Nephron (organoid): ENCODE measurements at regions not wholly inside any gene's neighbourhood (a gene's known extent, or its start where the extent isn't known, plus 50 kb on each side); places are given as distances from the start of the nearest gene placed in this dataset.

ENCODE experiments used
- H3K27ac Mint-ChIP-seq, 3 experiments: 2 replicates each; pipeline ENCODE4 v1.8.0; 2020; ENCODE audit warnings: mixed read lengths in 3 of 3, mild to moderate bottlenecking in 2 of 3, moderate library complexity in 1 of 3
- H3K27me3 Mint-ChIP-seq: 2 replicates; pipeline ENCODE4 v1.8.0; 2021; ENCODE audit warnings: low read depth, mild to moderate bottlenecking, moderate library complexity, mixed read lengths
- H3K36me3 Mint-ChIP-seq: 2 replicates; pipeline ENCODE4 v1.8.0; 2020; ENCODE audit warnings: low read depth, mixed read lengths
- H3K4me1 Mint-ChIP-seq: 2 replicates; pipeline ENCODE4 v1.8.0; 2020; ENCODE audit warnings: mixed read lengths
- H3K4me3 Mint-ChIP-seq, 3 experiments: 2 replicates each; pipeline ENCODE4 v1.8.0; 2020; ENCODE audit warnings: mild to moderate bottlenecking in 3 of 3, mixed read lengths in 3 of 3, moderate library complexity in 2 of 3
- H3K9me3 Mint-ChIP-seq: 2 replicates; pipeline ENCODE4 v1.8.0; 2020; ENCODE audit warnings: mixed read lengths
- TF ChIP-seq, protein P1 (sequence below), 3 experiments: fragments of 200-600 bp; sonication (generic); IDR thresholded peaks; one replicate each; pipeline ENCODE4 v1.5.0; 2021; ENCODE audit warnings: antibody characterized with exemption in 3 of 3; ENCODE audit not compliant: unreplicated experiment in 3 of 3

DNA sequence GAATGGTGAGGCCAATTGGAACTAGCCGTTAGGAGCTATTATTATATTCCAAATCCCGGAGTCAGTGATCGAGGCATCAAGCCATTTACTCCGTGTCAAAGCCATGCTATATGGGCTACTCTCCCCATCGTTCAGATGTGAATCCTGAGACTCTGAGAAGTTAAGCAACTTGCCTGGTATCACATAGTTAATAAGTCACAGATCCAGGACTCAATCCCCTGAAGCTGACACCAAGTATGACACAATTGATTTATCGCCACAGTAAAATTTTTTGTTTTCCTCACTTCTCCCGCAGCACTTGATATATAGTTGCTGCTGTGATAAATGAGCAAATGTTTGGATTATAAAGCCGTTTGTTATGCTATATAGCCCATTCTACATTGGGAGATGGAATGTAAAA is 50.8 kb upstream of the TSHZ2 start:
- Mint-ChIP-seq H3K36me3 (no peaks in the 10 kb centered on the region), H3K4me1 (peaks cover 17% of the 10 kb centered on the region), H3K4me3 (no peak overlapping the region), H3K27me3 (peaks cover 6% of the 10 kb centered on the region), H3K9me3 (peaks cover 1% of the 10 kb centered on the region), H3K27ac (no peak overlapping the region)
- TF ChIP-seq, protein P1, sequence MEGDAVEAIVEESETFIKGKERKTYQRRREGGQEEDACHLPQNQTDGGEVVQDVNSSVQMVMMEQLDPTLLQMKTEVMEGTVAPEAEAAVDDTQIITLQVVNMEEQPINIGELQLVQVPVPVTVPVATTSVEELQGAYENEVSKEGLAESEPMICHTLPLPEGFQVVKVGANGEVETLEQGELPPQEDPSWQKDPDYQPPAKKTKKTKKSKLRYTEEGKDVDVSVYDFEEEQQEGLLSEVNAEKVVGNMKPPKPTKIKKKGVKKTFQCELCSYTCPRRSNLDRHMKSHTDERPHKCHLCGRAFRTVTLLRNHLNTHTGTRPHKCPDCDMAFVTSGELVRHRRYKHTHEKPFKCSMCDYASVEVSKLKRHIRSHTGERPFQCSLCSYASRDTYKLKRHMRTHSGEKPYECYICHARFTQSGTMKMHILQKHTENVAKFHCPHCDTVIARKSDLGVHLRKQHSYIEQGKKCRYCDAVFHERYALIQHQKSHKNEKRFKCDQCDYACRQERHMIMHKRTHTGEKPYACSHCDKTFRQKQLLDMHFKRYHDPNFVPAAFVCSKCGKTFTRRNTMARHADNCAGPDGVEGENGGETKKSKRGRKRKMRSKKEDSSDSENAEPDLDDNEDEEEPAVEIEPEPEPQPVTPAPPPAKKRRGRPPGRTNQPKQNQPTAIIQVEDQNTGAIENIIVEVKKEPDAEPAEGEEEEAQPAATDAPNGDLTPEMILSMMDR (IDR thresholded peaks at IDR 0.05; ENCODE audit: unreplicated experiment in 3 of 3) = no peak

DNA sequence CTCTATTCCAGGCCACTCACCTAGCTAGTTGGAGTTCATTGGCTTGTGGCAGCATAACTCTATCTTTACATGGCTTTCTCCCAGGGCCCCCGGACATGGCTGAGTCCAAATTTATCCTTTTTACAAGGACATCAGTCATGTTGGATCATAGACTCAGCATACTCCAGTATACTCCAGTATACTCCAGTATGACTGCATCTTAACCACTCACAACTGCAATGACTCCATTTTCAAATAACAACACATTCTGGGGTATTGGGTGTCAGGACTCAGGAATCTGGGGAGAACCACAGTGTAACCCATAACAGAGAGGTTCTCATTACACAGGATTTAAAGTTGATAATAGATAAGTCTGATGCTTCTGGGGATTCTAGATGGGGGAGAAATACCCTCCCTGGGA is 53.8 kb upstream of the TSHZ2 start:
- peaks cover 13% of the 10 kb centered on the region for H3K9me3 Mint-ChIP-seq
- no peak overlapping the region for H3K27ac Mint-ChIP-seq
- peaks cover 9% of the 10 kb centered on the region for H3K4me1 Mint-ChIP-seq
- peaks cover 6% of the 10 kb centered on the region for H3K27me3 Mint-ChIP-seq
- H3K4me3 Mint-ChIP-seq = no peak overlapping the region
- H3K36me3 Mint-ChIP-seq = peaks cover 4% of the 10 kb centered on the region
- TF ChIP-seq, protein P1 (IDR thresholded peaks at IDR 0.05; ENCODE audit: unreplicated experiment in 3 of 3) = no peak

DNA sequence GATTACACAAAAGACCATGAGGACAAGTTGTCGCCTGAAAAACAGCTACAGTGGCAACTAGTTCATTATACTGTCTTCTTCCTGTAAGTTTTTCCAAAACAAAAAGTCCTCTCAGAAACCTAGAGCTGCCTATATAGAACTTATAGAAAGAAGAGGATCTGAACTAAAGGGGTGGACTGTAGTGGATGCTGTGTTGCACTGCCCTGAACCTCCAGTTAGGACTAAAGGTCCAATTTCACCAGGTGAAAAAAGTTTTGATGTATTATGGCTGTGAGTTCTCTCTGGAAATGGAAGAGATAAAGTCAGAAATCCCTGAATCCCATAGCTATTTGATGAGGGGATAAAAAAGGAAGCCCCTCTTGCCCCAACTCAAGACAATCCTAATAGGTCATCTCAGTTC is 56.6 kb upstream of the TSHZ2 start:
- no peak overlapping the region for H3K27ac Mint-ChIP-seq
- H3K4me3 Mint-ChIP-seq = no peak overlapping the region
- peaks cover 6% of the 10 kb centered on the region for H3K27me3 Mint-ChIP-seq
- H3K9me3 Mint-ChIP-seq = peaks cover 13% of the 10 kb centered on the region
- TF ChIP-seq, protein P1 (IDR thresholded peaks at IDR 0.05; ENCODE audit: unreplicated experiment in 3 of 3) = no peak
- H3K4me1 Mint-ChIP-seq = peaks cover 7% of the 10 kb centered on the region
- H3K36me3 Mint-ChIP-seq = peaks cover 4% of the 10 kb centered on the region

DNA sequence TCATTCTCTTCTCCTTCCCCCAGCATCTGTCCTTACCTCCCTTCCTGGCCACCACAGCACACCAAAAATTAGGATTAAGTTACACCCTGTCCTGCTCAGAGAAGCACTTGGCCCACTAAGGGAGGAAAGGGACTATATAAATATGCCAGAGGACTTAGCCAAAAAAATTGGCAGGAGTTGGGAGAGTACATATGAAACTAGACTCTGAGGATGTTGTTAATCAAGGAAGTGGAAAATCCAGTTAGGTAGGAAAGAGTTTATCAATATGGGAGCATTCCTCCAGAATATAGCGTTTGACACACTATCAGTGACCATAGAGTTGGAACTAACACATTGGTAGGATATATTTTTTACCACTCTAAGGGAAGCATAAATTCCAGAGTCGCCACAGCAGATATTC is 57.3 kb upstream of the TSHZ2 start:
- TF ChIP-seq, protein P1 (IDR thresholded peaks at IDR 0.05; ENCODE audit: unreplicated experiment in 3 of 3) = no peak
- peaks cover 4% of the 10 kb centered on the region for H3K36me3 Mint-ChIP-seq
- H3K27me3 Mint-ChIP-seq = peaks cover 6% of the 10 kb centered on the region
- peaks cover 7% of the 10 kb centered on the region for H3K4me1 Mint-ChIP-seq
- H3K27ac Mint-ChIP-seq = no peak overlapping the region
- H3K9me3 Mint-ChIP-seq = peaks cover 13% of the 10 kb centered on the region
- no peak overlapping the region for H3K4me3 Mint-ChIP-seq

DNA sequence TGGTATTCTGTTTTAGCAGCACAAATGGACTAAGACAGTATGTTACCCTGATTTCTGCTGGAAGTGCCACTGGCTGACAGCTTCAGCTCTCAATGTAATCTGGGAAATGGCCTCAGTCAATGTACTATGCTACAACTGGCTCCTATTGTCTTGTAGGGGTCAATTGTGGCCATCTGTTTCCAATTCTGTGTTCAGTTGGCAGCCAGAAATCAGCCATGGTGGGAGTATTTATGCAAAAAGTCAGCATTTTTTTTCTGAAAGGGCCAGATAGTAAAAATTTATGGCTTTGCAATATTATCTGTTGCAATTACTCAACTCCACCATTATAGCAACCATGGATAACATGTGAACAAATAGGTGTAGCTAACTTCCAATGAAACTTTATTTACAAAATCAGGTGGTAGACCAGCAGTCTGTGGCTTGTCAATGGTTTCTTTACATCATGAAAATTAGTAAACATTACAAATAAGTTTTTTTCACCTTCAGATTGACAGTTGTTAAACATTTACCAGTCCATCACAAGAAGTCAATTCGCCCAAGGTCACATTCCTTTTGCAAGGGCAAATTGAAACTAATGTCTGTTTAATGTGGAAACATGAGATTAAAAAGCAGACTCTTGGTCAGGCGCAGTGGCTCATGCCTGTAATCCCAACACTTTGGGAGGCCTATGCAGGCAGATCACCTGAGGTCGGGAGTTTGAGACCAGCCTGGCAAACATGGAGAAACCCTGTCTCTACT is 58.3 kb upstream of the TSHZ2 start:
- Mint-ChIP-seq H3K4me1 (peaks cover 7% of the 10 kb centered on the region), H3K27ac (peak overlapping the region; percentile 53 to 92 (median 78)), H3K36me3 (peaks cover 4% of the 10 kb centered on the region), H3K27me3 (peaks cover 10% of the 10 kb centered on the region), H3K9me3 (peaks cover 13% of the 10 kb centered on the region), H3K4me3 (no peak overlapping the region)
- TF ChIP-seq, protein P1 (IDR thresholded peaks at IDR 0.05; ENCODE audit: unreplicated experiment in 3 of 3) = no peak
